ENCODE measurements at regions not wholly inside any gene's neighbourhood (a gene's known extent, or its start where the extent isn't known, plus 50 kb on each side); places are given as distances from the start of the nearest gene placed in this dataset.

GRCh38 chr13:46484561-46484960, 68.4 kb upstream of the LRCH1 start:
- H3K9me3 ChIP-seq = peaks cover 0 to 13% of the 10 kb centered on the region in 2 donors
- H3K36me3 ChIP-seq = no peaks in the 10 kb centered on the region
- TF ChIP-seq POLR2A (IDR thresholded peaks at IDR 0.05) (no peak), CTCF (IDR thresholded peaks at IDR 0.05) (no peak)
- H3K27ac ChIP-seq = no peak overlapping the region
- H3K4me1 ChIP-seq = no peaks in the 10 kb centered on the region
- no peak for DNase-seq
- H3K4me3 ChIP-seq = no peak overlapping the region
- H3K27me3 ChIP-seq = no peaks in the 10 kb centered on the region
- intact Hi-C loops (cut with DNase I; ENCODE audit: low total_unique reads) = no loop called here

- no peaks in the 10 kb centered on the region for H3K36me3 ChIP-seq
- no peak overlapping the region for H3K4me3 ChIP-seq
- TF ChIP-seq CTCF (IDR thresholded peaks at IDR 0.05) (no peak), POLR2A (IDR thresholded peaks at IDR 0.05) (no peak)
- no peak for DNase-seq
- intact Hi-C loops (cut with DNase I; ENCODE audit: low total_unique reads) = no loop called here
- no peak overlapping the region for H3K27ac ChIP-seq
- H3K27me3 ChIP-seq = no peaks in the 10 kb centered on the region
- no peaks in the 10 kb centered on the region for H3K4me1 ChIP-seq
- peaks cover 0 to 13% of the 10 kb centered on the region in 2 donors for H3K9me3 ChIP-seq
Observed at GRCh38 chr13:46481166-46481565, 71.8 kb upstream of the LRCH1 start.

- intact Hi-C loops (cut with DNase I; ENCODE audit: low total_unique reads) = no loop called here
- no peak overlapping the region for H3K27ac ChIP-seq
- H3K36me3 ChIP-seq = no peaks in the 10 kb centered on the region
- TF ChIP-seq POLR2A (IDR thresholded peaks at IDR 0.05) (no peak), CTCF (IDR thresholded peaks at IDR 0.05) (no peak)
- no peak overlapping the region for H3K4me3 ChIP-seq
- H3K9me3 ChIP-seq = peaks cover 0 to 13% of the 10 kb centered on the region in 2 donors
- H3K4me1 ChIP-seq = no peaks in the 10 kb centered on the region
- no peak for DNase-seq
- H3K27me3 ChIP-seq = no peaks in the 10 kb centered on the region
Observed at GRCh38 chr13:46480131-46480530, 72.8 kb upstream of the LRCH1 start.

- intact Hi-C loops (cut with DNase I; ENCODE audit: low total_unique reads) = no loop called here
Observed at GRCh38 chr13:46479691-46480090, 73.3 kb upstream of the LRCH1 start.

GRCh38 chr13:46479283-46479682, 73.7 kb upstream of the LRCH1 start:
- no peak for DNase-seq
- intact Hi-C loops (cut with DNase I; ENCODE audit: low total_unique reads) = no loop called here
- Histone ChIP-seq H3K36me3 (no peaks in the 10 kb centered on the region), H3K4me3 (no peak overlapping the region), H3K9me3 (peaks cover 0 to 11% of the 10 kb centered on the region in 2 donors), H3K27me3 (no peaks in the 10 kb centered on the region), H3K27ac (no peak overlapping the region), H3K4me1 (no peaks in the 10 kb centered on the region)
- TF ChIP-seq CTCF (IDR thresholded peaks at IDR 0.05) = no peak
- no peak for TF ChIP-seq POLR2A (IDR thresholded peaks at IDR 0.05)

More at GRCh38 chr13:46479691-46480090, 73.3 kb upstream of the LRCH1 start:
- H3K27ac ChIP-seq = no peak overlapping the region
- no peaks in the 10 kb centered on the region for H3K36me3 ChIP-seq
- no peaks in the 10 kb centered on the region for H3K4me1 ChIP-seq
- no peak for TF ChIP-seq CTCF (IDR thresholded peaks at IDR 0.05)
- TF ChIP-seq POLR2A (IDR thresholded peaks at IDR 0.05) = no peak
- no peak for DNase-seq
- H3K9me3 ChIP-seq = peaks cover 0 to 13% of the 10 kb centered on the region in 2 donors
- no peak overlapping the region for H3K4me3 ChIP-seq
- H3K27me3 ChIP-seq = no peaks in the 10 kb centered on the region
